Upper lobe of left lung (tissue), 6 donors: ENCODE measurements at regions not wholly inside any gene's neighbourhood (a gene's known extent, or its start where the extent isn't known, plus 50 kb on each side); places are given as distances from the start of the nearest gene placed in this dataset.
A peak's percentile ranks its signal among the peaks of the same experiment; 100 is the strongest.

Source experiments
- ATAC-seq, 2 donors: fragments of 200-7000 bp; cut with Tn5 transposase; one replicate each; pipeline ENCODE4 v1.9.1; 2022; ENCODE audit warnings: mild to moderate bottlenecking in 2 of 2, moderate library complexity in 2 of 2; ENCODE audit not compliant: low FRiP score in 2 of 2
- DNase-seq, 2 donors: peaks; one replicate each; pipeline ENCODE4 v3.0.0-alpha.2; 2019 to 2020
- H3K27ac ChIP-seq, 4 donors: fragments of 200-600 bp; sonication (generic); one replicate each; pipeline ENCODE4 v1.5.1; 2016 to 2019
- H3K27me3 ChIP-seq, 4 donors: fragments of 200-600 bp; sonication (generic); one replicate each; pipeline ENCODE4 v1.5.1; 2017 to 2019
- H3K36me3 ChIP-seq, 4 donors: fragments of 200-600 bp; sonication (generic); one replicate each; pipeline ENCODE4 v1.5.1; 2016 to 2019
- H3K4me1 ChIP-seq, 4 donors: fragments of 200-600 bp; sonication (generic); one replicate each; pipeline ENCODE4 v1.5.1; 2018 to 2019
- H3K4me3 ChIP-seq, 4 donors: fragments of 200-600 bp; sonication (generic); one replicate each; pipeline ENCODE4 v1.5.1; 2017 to 2019; ENCODE audit warnings: mild to moderate bottlenecking in 2 of 4, moderate library complexity in 1 of 4
- H3K9me3 ChIP-seq, 4 donors: fragments of 200-600 bp; sonication (generic); one replicate each; pipeline ENCODE4 v1.5.1; 2018 to 2019
- CTCF ChIP-seq, 6 experiments: fragments of 450-650 bp in 4 of 6; fragments of 200-600 bp in 2 of 6; sonication (generic) in 2 of 6; IDR thresholded peaks; one replicate each; pipeline ENCODE4 v1.5.1; 2016 to 2019; ENCODE audit warnings: antibody characterized with exemption in 6 of 6
- EP300 ChIP-seq, 4 donors: sonication (generic); formaldehyde crosslinking; IDR thresholded peaks; one replicate each; pipeline ENCODE4 v1.5.1; 2017; ENCODE audit warnings: antibody characterized with exemption in 4 of 4, control low read depth in 2 of 4
- POLR2A ChIP-seq, 4 donors: fragments of 450-650 bp; IDR thresholded peaks; one replicate each; pipeline ENCODE4 v1.5.1; 2016 to 2017; ENCODE audit warnings: antibody characterized with exemption in 4 of 4, mild to moderate bottlenecking in 2 of 4
- POLR2AphosphoS5 ChIP-seq, 2 donors: sonication (generic); formaldehyde crosslinking; IDR thresholded peaks; one replicate each; pipeline ENCODE4 v1.5.1; 2017; ENCODE audit warnings: antibody characterized with exemption in 2 of 2
- WGBS, 2 donors: methylation state at CpG; one replicate each; pipeline ENCODE4 v1.1.5; 2017 to 2018; 5-methylcytosine and 5-hydroxymethylcytosine counted together
- donor health status: DM: no; HTN: no; CAD: no; lungs with moderate emphysema.
- donor health status: DM: no; HTN: yes; CAD: no; lungs with severe emphysema.

GRCh38 chr3:124560666-124561215, 169.5 kb upstream of the UMPS start:
- Histone ChIP-seq H3K9me3 (no peaks in the 10 kb centered on the region), H3K27ac (no peak overlapping the region), H3K4me3 (no peak overlapping the region), H3K4me1 (peaks cover 3 to 18% (median 12%) of the 10 kb centered on the region in 4 donors), H3K36me3 (no peaks in the 10 kb centered on the region), H3K27me3 (no peaks in the 10 kb centered on the region)
- DNase-seq (no peak), ATAC-seq (no peak)
- 87 to 90% methylated on average over 2 of the region's 2 CpGs for WGBS, 2 donors
- TF ChIP-seq POLR2AphosphoS5 (IDR thresholded peaks at IDR 0.05) (no peak), EP300 (IDR thresholded peaks at IDR 0.05) (no peak), CTCF (IDR thresholded peaks at IDR 0.05) (no peak), POLR2A (IDR thresholded peaks at IDR 0.05) (no peak)

- H3K36me3 ChIP-seq, result no peaks in the 10 kb centered on the region
- ATAC-seq, result no peak
- H3K4me3 ChIP-seq, result no peak overlapping the region
- TF ChIP-seq POLR2AphosphoS5 (IDR thresholded peaks at IDR 0.05) (no peak), POLR2A (IDR thresholded peaks at IDR 0.05) (no peak), CTCF (IDR thresholded peaks at IDR 0.05) (no peak), EP300 (IDR thresholded peaks at IDR 0.05) (no peak)
- WGBS, 2 donors, result 91 to 92% methylated on average over 7 to 14 of the region's 14 CpGs
- no peak overlapping the region for H3K27ac ChIP-seq
- DNase-seq, result peak in 1 of 2 donors; percentile 63
- peaks cover 3 to 18% (median 10%) of the 10 kb centered on the region in 4 donors for H3K4me1 ChIP-seq
- H3K9me3 ChIP-seq, result no peaks in the 10 kb centered on the region
- H3K27me3 ChIP-seq, result no peaks in the 10 kb centered on the region
These were observed 167.5 kb upstream of the UMPS start for GRCh38 chr3:124562769-124563168.

- Histone ChIP-seq H3K4me1 (peaks cover 3 to 18% (median 10%) of the 10 kb centered on the region in 4 donors), H3K4me3 (no peak overlapping the region), H3K36me3 (no peaks in the 10 kb centered on the region), H3K27ac (no peak overlapping the region), H3K27me3 (no peaks in the 10 kb centered on the region), H3K9me3 (no peaks in the 10 kb centered on the region)
- DNase-seq (no peak), ATAC-seq (no peak)
- TF ChIP-seq CTCF (IDR thresholded peaks at IDR 0.05) (no peak), EP300 (IDR thresholded peaks at IDR 0.05) (no peak), POLR2A (IDR thresholded peaks at IDR 0.05) (no peak), POLR2AphosphoS5 (IDR thresholded peaks at IDR 0.05) (no peak)
- WGBS, 2 donors, result 79 to 89% methylated on average over 3 of the region's 3 CpGs
These were observed 166.9 kb upstream of the UMPS start for GRCh38 chr3:124563376-124563775.

- Histone ChIP-seq H3K36me3 (no peaks in the 10 kb centered on the region), H3K27me3 (no peaks in the 10 kb centered on the region), H3K4me3 (no peak overlapping the region), H3K9me3 (no peaks in the 10 kb centered on the region), H3K27ac (no peak overlapping the region), H3K4me1 (peaks cover 0 to 3% (median 0%) of the 10 kb centered on the region in 4 donors)
- peak in 1 of 2 donors; percentile 73 for DNase-seq
- 17 to 19% methylated on average over 5 of the region's 5 CpGs for WGBS, 2 donors
- ATAC-seq, result peak; percentile 62 to 82
- TF ChIP-seq POLR2A (IDR thresholded peaks at IDR 0.05) (no peak), CTCF (IDR thresholded peaks at IDR 0.05) (peak; percentile 71 to 90 (median 81))
These were observed 165.2 kb upstream of the UMPS start for GRCh38 chr3:124565013-124565412.

GRCh38 chr3:124565551-124565950, 164.7 kb upstream of the UMPS start:
- ATAC-seq, result no peak
- DNase-seq, result no peak
- Histone ChIP-seq H3K27me3 (no peaks in the 10 kb centered on the region), H3K9me3 (no peaks in the 10 kb centered on the region), H3K4me1 (peaks cover 0 to 3% (median 0%) of the 10 kb centered on the region in 4 donors), H3K36me3 (no peaks in the 10 kb centered on the region), H3K27ac (no peak overlapping the region), H3K4me3 (no peak overlapping the region)
- 71 to 84% methylated on average over 6 of the region's 6 CpGs for WGBS, 2 donors
- TF ChIP-seq CTCF (IDR thresholded peaks at IDR 0.05), result no peak
- no peak for TF ChIP-seq POLR2A (IDR thresholded peaks at IDR 0.05)
- no peak for TF ChIP-seq POLR2AphosphoS5 (IDR thresholded peaks at IDR 0.05)
- TF ChIP-seq EP300 (IDR thresholded peaks at IDR 0.05), result no peak
